Fibroblast of lung (primary cell): ENCODE measurements at regions not wholly inside any gene's neighbourhood (a gene's known extent, or its start where the extent isn't known, plus 50 kb on each side); places are given as distances from the start of the nearest gene placed in this dataset.

Experiments
- EZH2 ChIP-seq: IDR thresholded peaks from 2 replicates; pipeline ENCODE4 v1.5.1; 2012; ENCODE audit warnings: low read length, control low read depth, mild to moderate bottlenecking; ENCODE audit errors: missing control alignments
- TF ChIP-seq, protein P1 (sequence below), 2 donors: IDR thresholded peaks in 1 of 2; conservative IDR thresholded peaks in 1 of 2; 1 replicate in 1 of 2; 2 replicates in 1 of 2; pipeline ENCODE4 v1.5.1; 2011 to 2012; ENCODE audit warnings: low read length in 2 of 2, control low read depth in 1 of 2, inconsistent platforms in 1 of 2, low read depth in 1 of 2, mild to moderate bottlenecking in 1 of 2

DNA sequence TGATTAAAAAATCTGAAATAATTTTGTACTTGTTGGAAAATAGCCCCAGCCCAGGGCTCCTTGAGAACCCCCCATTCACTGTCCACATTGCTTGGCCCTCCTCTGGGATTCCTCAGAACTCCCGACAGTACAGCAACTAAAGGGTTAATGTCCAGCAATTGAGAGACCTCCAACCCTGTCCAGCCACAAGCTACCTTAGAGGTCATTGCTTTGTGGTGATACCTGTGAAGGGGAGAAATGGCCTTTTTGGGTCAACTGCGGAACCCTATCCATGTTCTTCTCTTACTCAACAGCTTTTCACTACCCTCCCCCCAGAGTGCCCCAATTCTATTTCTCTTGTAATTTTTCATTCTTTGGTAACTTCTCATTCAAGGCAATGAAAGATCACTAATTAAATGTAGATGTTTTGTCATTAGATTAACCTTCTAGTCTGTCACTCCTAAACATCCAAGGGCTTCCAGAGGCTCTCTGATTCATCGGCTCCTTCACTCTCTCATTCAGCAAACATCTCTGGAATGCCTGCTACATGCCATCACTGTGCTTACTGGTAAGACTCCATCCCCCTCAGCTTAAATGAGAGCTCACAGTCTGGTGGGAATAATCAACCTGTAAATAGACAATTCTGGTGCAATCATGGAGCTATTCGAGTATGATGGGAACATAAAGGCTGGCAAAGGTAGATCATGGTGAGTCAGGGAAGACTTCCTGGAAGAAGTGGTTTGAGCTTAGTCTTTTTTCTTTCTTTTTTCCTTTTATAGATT lies 241.4 kb upstream of the PGRMC2 start:
- TF ChIP-seq, protein P1, sequence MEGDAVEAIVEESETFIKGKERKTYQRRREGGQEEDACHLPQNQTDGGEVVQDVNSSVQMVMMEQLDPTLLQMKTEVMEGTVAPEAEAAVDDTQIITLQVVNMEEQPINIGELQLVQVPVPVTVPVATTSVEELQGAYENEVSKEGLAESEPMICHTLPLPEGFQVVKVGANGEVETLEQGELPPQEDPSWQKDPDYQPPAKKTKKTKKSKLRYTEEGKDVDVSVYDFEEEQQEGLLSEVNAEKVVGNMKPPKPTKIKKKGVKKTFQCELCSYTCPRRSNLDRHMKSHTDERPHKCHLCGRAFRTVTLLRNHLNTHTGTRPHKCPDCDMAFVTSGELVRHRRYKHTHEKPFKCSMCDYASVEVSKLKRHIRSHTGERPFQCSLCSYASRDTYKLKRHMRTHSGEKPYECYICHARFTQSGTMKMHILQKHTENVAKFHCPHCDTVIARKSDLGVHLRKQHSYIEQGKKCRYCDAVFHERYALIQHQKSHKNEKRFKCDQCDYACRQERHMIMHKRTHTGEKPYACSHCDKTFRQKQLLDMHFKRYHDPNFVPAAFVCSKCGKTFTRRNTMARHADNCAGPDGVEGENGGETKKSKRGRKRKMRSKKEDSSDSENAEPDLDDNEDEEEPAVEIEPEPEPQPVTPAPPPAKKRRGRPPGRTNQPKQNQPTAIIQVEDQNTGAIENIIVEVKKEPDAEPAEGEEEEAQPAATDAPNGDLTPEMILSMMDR (conservative IDR thresholded peaks at IDR 0.05 in 1 of 2, IDR thresholded peaks at IDR 0.05 in 1 of 2; ENCODE audit: low read depth in 1 of 2, low read length in 2 of 2): no peak
- no peak for TF ChIP-seq EZH2
